OCI-LY3 (cell line): ENCODE measurements at regions not wholly inside any gene's neighbourhood (a gene's known extent, or its start where the extent isn't known, plus 50 kb on each side); places are given as distances from the start of the nearest gene placed in this dataset.

Source experiments
- H2AFZ ChIP-seq: fragments of 200-600, 300-600 bp; shearing (Covaris generic); 2 replicates; pipeline ENCODE4 v1.6.0; 2014; ENCODE audit warnings: antibody characterized with exemption, low read depth, low read length
- H3K27ac ChIP-seq: fragments of 200-600, 300-600 bp; sonication (generic); 2 replicates; pipeline ENCODE4 v1.5.1; 2014; ENCODE audit warnings: mild to moderate bottlenecking, low read length, moderate library complexity, mixed read lengths
- H3K27me3 ChIP-seq: fragments of 200-600, 300-600 bp; sonication (generic); 2 replicates; pipeline ENCODE4 v1.6.1; 2014; ENCODE audit warnings: low read depth, low read length, mixed read lengths
- H3K36me3 ChIP-seq: fragments of 200-600, 300-600 bp; sonication (generic); replicated peaks from 2 replicates; pipeline ENCODE3; 2014; ENCODE audit warnings: low read depth, low read length, mixed read lengths
- H3K4me1 ChIP-seq: fragments of 300-600, 200-600 bp; sonication (generic); 2 replicates; pipeline ENCODE4 v1.6.1; 2014; ENCODE audit warnings: low read length, mixed read lengths
- H3K4me2 ChIP-seq: fragments of 200-600, 300-600 bp; sonication (generic); 2 replicates; pipeline ENCODE4 v1.6.1; 2014; ENCODE audit warnings: low read length, mixed read lengths
- H3K4me3 ChIP-seq: fragments of 300-600, 200-600 bp; sonication (generic); 2 replicates; pipeline ENCODE4 v1.5.1; 2014; ENCODE audit warnings: antibody characterized with exemption, mild to moderate bottlenecking, low read length, moderate library complexity
- H3K79me2 ChIP-seq: fragments of 300-600, 200-600 bp; shearing (Covaris generic); 2 replicates; pipeline ENCODE4 v1.6.1; 2014; ENCODE audit warnings: mild to moderate bottlenecking, low read length, mixed read lengths
- H3K9ac ChIP-seq: fragments of 300-600, 200-600 bp; shearing (Covaris generic); 2 replicates; pipeline ENCODE4 v1.6.0; 2014; ENCODE audit warnings: mild to moderate bottlenecking, low read length, moderate library complexity
- H3K9me3 ChIP-seq: fragments of 200-600, 300-600 bp; shearing (Covaris generic); 2 replicates; pipeline ENCODE4 v1.6.1; 2014; ENCODE audit warnings: low read length, mixed read lengths; ENCODE audit not compliant: insufficient read depth
- H4K20me1 ChIP-seq: fragments of 200-600, 300-600 bp; sonication (generic); 2 replicates; pipeline ENCODE4 v1.6.1; 2016; ENCODE audit warnings: low read length, mixed read lengths; ENCODE audit not compliant: insufficient read depth
- CTCF ChIP-seq: fragments of 200-600, 300-600 bp; sonication (generic); IDR thresholded peaks from 2 replicates; pipeline ENCODE4 v1.5.1; 2014; ENCODE audit warnings: antibody characterized with exemption, low read length, low read depth
- EZH2phosphoT487 ChIP-seq: fragments of 200-600 bp; shearing (Covaris generic); IDR thresholded peaks from 2 replicates; pipeline ENCODE4 v1.6.1; 2018; ENCODE audit warnings: antibody characterized with exemption, mixed run types, low read depth

- H3K27ac ChIP-seq = no peak overlapping the region
- no peak overlapping the region for H3K9ac ChIP-seq
- no peak overlapping the region for H3K4me2 ChIP-seq
- H4K20me1 ChIP-seq = no peaks in the 10 kb centered on the region
- H3K27me3 ChIP-seq = no peaks in the 10 kb centered on the region
- no peak for TF ChIP-seq CTCF
- no peak for TF ChIP-seq EZH2phosphoT487
- H3K9me3 ChIP-seq = no peaks in the 10 kb centered on the region
- no peaks in the 10 kb centered on the region for H3K4me1 ChIP-seq
- no peak overlapping the region for H3K4me3 ChIP-seq
- no peaks in the 10 kb centered on the region for H3K36me3 ChIP-seq
- H2AFZ ChIP-seq = no peak overlapping the region
- H3K79me2 ChIP-seq = no peaks in the 10 kb centered on the region
Observed at GRCh38 chr5:126046318-126046717, 376.9 kb upstream of the GRAMD2B start.

DNA sequence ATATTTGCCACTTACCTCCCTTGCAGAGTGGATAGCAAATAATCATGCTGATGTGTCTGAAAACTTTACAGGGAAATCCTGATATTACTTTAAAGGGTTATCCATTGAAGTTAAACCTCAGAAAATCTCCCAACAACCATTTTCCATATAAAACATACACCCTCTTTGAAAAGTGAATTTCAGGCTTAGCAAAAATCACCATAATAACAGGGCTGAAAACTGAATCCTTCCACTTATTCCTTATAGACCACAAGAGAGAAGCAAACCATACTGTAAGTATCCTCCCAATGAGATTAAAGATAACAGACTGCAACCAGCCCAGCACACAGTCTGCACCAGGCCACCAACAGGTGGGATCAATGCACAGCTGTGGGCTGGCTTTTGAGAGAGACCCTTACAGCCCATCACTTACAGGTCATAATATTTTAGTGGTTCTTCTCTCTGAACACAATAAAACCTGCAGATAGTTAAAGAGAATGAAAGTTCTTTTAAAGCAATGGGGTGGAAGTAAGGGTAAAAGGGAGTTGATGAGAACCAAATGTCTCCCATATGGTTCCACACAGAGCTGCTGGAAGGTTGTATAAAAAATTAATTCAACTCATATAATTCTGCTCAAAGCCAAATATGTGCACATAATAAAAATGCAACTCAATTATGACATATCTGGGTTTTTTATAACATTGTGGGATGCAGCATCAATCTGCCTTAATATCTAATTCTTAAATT lies 376.2 kb upstream of the GRAMD2B start:
- H3K27ac ChIP-seq = no peak overlapping the region
- no peaks in the 10 kb centered on the region for H3K27me3 ChIP-seq
- H3K36me3 ChIP-seq = no peaks in the 10 kb centered on the region
- H3K4me1 ChIP-seq = no peaks in the 10 kb centered on the region
- no peak overlapping the region for H3K9ac ChIP-seq
- H2AFZ ChIP-seq = no peak overlapping the region
- H3K4me2 ChIP-seq = no peak overlapping the region
- no peaks in the 10 kb centered on the region for H4K20me1 ChIP-seq
- TF ChIP-seq CTCF (no peak), EZH2phosphoT487 (no peak)
- H3K4me3 ChIP-seq = no peak overlapping the region
- H3K79me2 ChIP-seq = no peaks in the 10 kb centered on the region
- H3K9me3 ChIP-seq = no peaks in the 10 kb centered on the region

GRCh38 chr5:126052120-126052519 lies 371.1 kb upstream of the GRAMD2B start:
- Histone ChIP-seq H3K27ac (no peak overlapping the region), H3K4me2 (no peak overlapping the region), H3K79me2 (no peaks in the 10 kb centered on the region), H3K9ac (no peak overlapping the region), H3K4me3 (no peak overlapping the region), H3K36me3 (no peaks in the 10 kb centered on the region), H2AFZ (no peak overlapping the region), H3K4me1 (no peaks in the 10 kb centered on the region), H3K27me3 (no peaks in the 10 kb centered on the region), H3K9me3 (no peaks in the 10 kb centered on the region), H4K20me1 (no peaks in the 10 kb centered on the region)
- no peak for TF ChIP-seq EZH2phosphoT487
- no peak for TF ChIP-seq CTCF

GRCh38 chr5:126052791-126053190 lies 370.4 kb upstream of the GRAMD2B start:
- Histone ChIP-seq H3K4me2 (no peak overlapping the region), H2AFZ (no peak overlapping the region), H3K4me3 (no peak overlapping the region), H3K79me2 (no peaks in the 10 kb centered on the region), H3K27me3 (no peaks in the 10 kb centered on the region), H4K20me1 (no peaks in the 10 kb centered on the region), H3K9me3 (no peaks in the 10 kb centered on the region), H3K27ac (no peak overlapping the region), H3K36me3 (no peaks in the 10 kb centered on the region), H3K4me1 (no peaks in the 10 kb centered on the region), H3K9ac (no peak overlapping the region)
- TF ChIP-seq CTCF (no peak), EZH2phosphoT487 (no peak)
